ENCODE measurements at regions not wholly inside any gene's neighbourhood (a gene's known extent, or its start where the extent isn't known, plus 50 kb on each side); places are given as distances from the start of the nearest gene placed in this dataset.

DNA sequence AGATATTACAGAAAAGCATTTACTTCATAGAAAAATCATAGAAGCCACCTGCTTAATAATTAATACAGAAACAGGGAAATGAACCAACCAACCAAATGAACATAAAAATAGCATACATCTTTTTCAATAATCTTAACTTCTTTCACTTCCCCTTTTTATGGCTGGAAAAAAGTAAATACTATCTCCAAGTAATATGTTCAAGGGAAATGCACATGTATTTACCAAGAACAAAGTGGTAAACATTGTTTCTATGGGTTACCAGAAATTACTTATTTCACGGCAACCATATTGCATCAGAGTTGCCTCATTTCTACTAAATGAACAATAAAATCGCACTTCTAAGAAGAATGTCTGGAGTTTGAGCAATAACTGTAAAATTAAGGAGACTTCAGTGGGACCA, 321.3 kb downstream of the TMA16 start:
- no peak overlapping the region for H3K27ac ChIP-seq
- no peaks in the 10 kb centered on the region for H3K9me3 ChIP-seq
- no peaks in the 10 kb centered on the region for H3K36me3 ChIP-seq
- DNase-seq (ENCODE audit: low spot score), result no peak
- no peak overlapping the region for H3K4me3 ChIP-seq
- TF ChIP-seq, protein P1, sequence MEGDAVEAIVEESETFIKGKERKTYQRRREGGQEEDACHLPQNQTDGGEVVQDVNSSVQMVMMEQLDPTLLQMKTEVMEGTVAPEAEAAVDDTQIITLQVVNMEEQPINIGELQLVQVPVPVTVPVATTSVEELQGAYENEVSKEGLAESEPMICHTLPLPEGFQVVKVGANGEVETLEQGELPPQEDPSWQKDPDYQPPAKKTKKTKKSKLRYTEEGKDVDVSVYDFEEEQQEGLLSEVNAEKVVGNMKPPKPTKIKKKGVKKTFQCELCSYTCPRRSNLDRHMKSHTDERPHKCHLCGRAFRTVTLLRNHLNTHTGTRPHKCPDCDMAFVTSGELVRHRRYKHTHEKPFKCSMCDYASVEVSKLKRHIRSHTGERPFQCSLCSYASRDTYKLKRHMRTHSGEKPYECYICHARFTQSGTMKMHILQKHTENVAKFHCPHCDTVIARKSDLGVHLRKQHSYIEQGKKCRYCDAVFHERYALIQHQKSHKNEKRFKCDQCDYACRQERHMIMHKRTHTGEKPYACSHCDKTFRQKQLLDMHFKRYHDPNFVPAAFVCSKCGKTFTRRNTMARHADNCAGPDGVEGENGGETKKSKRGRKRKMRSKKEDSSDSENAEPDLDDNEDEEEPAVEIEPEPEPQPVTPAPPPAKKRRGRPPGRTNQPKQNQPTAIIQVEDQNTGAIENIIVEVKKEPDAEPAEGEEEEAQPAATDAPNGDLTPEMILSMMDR (IDR thresholded peaks at IDR 0.05), result no peak
- H3K27me3 ChIP-seq, result no peaks in the 10 kb centered on the region
- H3K4me1 ChIP-seq, result no peaks in the 10 kb centered on the region

DNA sequence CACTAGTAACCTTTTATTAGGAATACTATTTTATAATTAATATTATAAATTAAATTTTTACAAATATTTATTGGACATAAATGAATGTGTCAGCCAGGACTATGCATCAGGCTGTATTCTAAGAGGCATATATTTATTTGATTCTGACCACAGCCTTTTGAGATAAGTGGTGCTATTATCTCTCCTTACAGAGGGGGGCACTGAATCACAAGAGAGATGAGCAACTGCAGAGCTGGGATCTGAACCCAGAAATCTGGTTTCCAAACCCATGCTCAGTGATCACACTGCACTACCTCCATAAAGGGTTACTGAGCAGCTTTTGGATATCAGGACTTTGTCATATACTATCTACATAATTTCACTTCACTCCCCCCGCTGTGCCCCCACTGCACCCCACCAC, 322.0 kb downstream of the TMA16 start:
- no peaks in the 10 kb centered on the region for H3K36me3 ChIP-seq
- H3K27me3 ChIP-seq, result no peaks in the 10 kb centered on the region
- no peaks in the 10 kb centered on the region for H3K4me1 ChIP-seq
- no peak for DNase-seq (ENCODE audit: low spot score)
- no peak overlapping the region for H3K27ac ChIP-seq
- H3K9me3 ChIP-seq, result no peaks in the 10 kb centered on the region
- H3K4me3 ChIP-seq, result no peak overlapping the region
- TF ChIP-seq, protein P1 (IDR thresholded peaks at IDR 0.05), result no peak

DNA sequence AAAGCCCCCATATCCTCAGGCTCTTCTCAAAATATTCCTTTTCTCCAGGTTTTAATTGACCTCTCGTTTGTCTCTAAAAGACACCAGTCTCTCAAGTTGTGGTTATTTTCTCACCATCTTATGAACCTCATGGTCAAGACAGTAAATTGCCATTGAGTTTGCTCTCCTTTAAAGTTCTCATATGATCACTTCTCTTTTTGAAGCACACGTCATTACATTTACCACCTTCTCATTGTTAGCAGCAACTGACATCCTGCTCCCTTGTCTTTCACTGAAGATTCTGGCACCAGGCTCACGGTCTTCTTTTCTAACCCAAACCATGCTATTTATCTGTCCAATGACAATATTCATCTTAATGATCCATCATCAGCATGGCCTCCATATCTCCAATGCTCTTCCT, 324.2 kb downstream of the TMA16 start:
- no peaks in the 10 kb centered on the region for H3K36me3 ChIP-seq
- H3K4me1 ChIP-seq, result no peaks in the 10 kb centered on the region
- no peak for DNase-seq (ENCODE audit: low spot score)
- H3K4me3 ChIP-seq, result no peak overlapping the region
- H3K27me3 ChIP-seq, result no peaks in the 10 kb centered on the region
- TF ChIP-seq, protein P1 (IDR thresholded peaks at IDR 0.05), result no peak
- H3K27ac ChIP-seq, result no peak overlapping the region
- H3K9me3 ChIP-seq, result no peaks in the 10 kb centered on the region

DNA sequence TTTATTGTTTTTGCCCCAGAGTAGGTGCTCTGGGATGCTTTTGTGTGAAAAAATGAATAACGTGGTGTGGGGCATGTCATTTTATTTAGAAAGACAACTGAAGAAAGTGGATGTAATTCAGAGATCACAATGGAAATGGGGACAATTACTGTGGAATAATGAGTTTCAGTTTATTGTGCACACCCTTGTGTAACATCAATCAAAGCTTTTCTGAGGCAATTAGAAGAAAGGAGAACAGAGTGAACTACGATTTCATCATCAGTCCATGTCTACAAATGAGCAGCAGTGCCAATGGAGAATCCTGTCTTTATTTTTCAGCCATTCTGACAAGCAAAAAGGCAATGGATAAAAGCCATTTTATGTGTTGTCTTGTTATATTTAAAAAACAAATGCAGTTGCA, 339.2 kb downstream of the TMA16 start:
- Histone ChIP-seq H3K4me1 (no peaks in the 10 kb centered on the region), H3K4me3 (no peak overlapping the region), H3K27ac (no peak overlapping the region), H3K9me3 (no peaks in the 10 kb centered on the region), H3K36me3 (no peaks in the 10 kb centered on the region), H3K27me3 (no peaks in the 10 kb centered on the region)
- DNase-seq (ENCODE audit: low spot score), result no peak
- TF ChIP-seq, protein P1 (IDR thresholded peaks at IDR 0.05), result no peak

DNA sequence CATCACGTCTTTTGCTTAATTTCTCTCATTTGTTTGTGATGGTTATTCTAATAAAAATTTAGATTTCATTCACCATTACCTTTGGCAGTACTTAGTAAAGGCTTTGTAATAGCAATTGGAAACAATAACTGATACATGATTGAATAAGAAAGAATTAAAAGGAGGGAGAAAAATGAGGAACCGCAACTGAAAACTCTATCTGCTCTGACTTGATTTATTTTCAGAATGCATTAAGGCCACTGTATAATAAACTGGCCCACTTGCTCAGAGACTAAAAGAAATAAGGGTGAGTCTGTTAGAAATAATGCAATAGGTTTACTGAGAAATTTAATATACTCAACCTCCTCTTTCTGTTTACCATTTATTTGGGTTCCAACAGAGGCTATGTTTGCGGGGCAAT, 351.5 kb downstream of the TMA16 start:
- H3K4me1 ChIP-seq, result no peaks in the 10 kb centered on the region
- no peak overlapping the region for H3K27ac ChIP-seq
- no peaks in the 10 kb centered on the region for H3K36me3 ChIP-seq
- no peaks in the 10 kb centered on the region for H3K27me3 ChIP-seq
- TF ChIP-seq, protein P1 (IDR thresholded peaks at IDR 0.05), result no peak
- no peak for DNase-seq (ENCODE audit: low spot score)
- H3K9me3 ChIP-seq, result no peaks in the 10 kb centered on the region
- H3K4me3 ChIP-seq, result no peak overlapping the region

DNA sequence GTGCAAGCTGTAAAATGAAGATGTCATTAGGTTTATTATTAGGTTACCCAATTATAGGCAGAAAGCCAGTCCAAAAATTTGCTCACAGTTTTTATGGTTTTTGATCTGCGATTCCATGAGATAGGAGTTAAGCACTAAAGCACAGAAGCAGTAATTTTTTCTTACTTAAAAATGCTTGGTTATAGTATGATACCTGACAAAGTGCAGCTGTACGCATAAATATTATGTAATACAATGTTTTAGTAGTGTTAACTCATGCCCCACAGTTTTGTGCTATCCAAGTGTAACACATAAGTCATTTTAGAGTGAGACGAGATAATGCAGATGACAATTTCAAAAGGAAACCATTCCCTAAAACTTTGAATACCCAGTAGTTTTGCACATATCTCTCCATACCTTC, 357.8 kb downstream of the TMA16 start:
- Histone ChIP-seq H3K27ac (no peak overlapping the region), H3K36me3 (no peaks in the 10 kb centered on the region), H3K9me3 (no peaks in the 10 kb centered on the region), H3K4me1 (no peaks in the 10 kb centered on the region), H3K27me3 (no peaks in the 10 kb centered on the region), H3K4me3 (no peak overlapping the region)
- no peak for DNase-seq (ENCODE audit: low spot score)
- TF ChIP-seq, protein P1 (IDR thresholded peaks at IDR 0.05), result no peak

All from right atrium auricular region (tissue), 2 donors.